ENCODE measurements at regions not wholly inside any gene's neighbourhood (a gene's known extent, or its start where the extent isn't known, plus 50 kb on each side); places are given as distances from the start of the nearest gene placed in this dataset.
A peak's percentile ranks its signal among the peaks of the same experiment; 100 is the strongest.

- DNase-seq, result no peak
Observed at GRCh38 chr2:151197184-151198108, 64.2 kb downstream of the RBM43 start.

- no peak for DNase-seq
Observed at GRCh38 chr2:151193576-151193975, 68.1 kb downstream of the RBM43 start.

GRCh38 chr2:151192681-151193080, 69.0 kb downstream of the RBM43 start:
- DNase-seq, result no peak

GRCh38 chr2:151191001-151191400, 70.7 kb downstream of the RBM43 start:
- no peak for DNase-seq

GRCh38 chr2:151189125-151189524, 72.5 kb downstream of the RBM43 start:
- no peak for DNase-seq

- DNase-seq, result no peak
Observed at GRCh38 chr2:151186011-151186410, 75.7 kb downstream of the RBM43 start.

- DNase-seq, result no peak
Observed at GRCh38 chr2:151182899-151183809, 78.5 kb downstream of the RBM43 start.

GRCh38 chr2:151182396-151182795, 79.3 kb downstream of the RBM43 start:
- DNase-seq, result no peak

- DNase-seq, result no peak
Observed at GRCh38 chr2:151181524-151181923, 80.1 kb downstream of the RBM43 start.

- no peak for DNase-seq
Observed at GRCh38 chr2:151180123-151180522, 81.5 kb downstream of the RBM43 start.

- DNase-seq, result no peak
Observed at GRCh38 chr2:151178207-151178606, 83.5 kb downstream of the RBM43 start.

- DNase-seq, result no peak
Observed at GRCh38 chr2:151177756-151178155, 83.9 kb downstream of the RBM43 start.

GRCh38 chr2:151176661-151177060, 85.0 kb downstream of the RBM43 start:
- no peak for DNase-seq

GRCh38 chr2:151175864-151176263, 85.8 kb downstream of the RBM43 start:
- DNase-seq, result no peak

- DNase-seq, result no peak
Observed at GRCh38 chr2:151174127-151174526, 87.5 kb downstream of the RBM43 start.

GRCh38 chr2:151171186-151171585, 90.5 kb downstream of the RBM43 start:
- no peak for DNase-seq

GRCh38 chr2:151166410-151166809, 95.3 kb downstream of the RBM43 start:
- DNase-seq, result no peak

- no peak for DNase-seq
Observed at GRCh38 chr2:151165105-151165684, 96.5 kb downstream of the RBM43 start.

GRCh38 chr2:151161821-151162551, 99.7 kb downstream of the RBM43 start:
- DNase-seq, result peak; percentile 38 to 55

GRCh38 chr2:151159109-151159662, 102.5 kb downstream of the RBM43 start:
- DNase-seq, result no peak
